HepG2 (cell line): ENCODE measurements at regions not wholly inside any gene's neighbourhood (a gene's known extent, or its start where the extent isn't known, plus 50 kb on each side); places are given as distances from the start of the nearest gene placed in this dataset.

Source experiments
- CEBPB ChIP-seq: IDR thresholded peaks from 2 replicates; pipeline ENCODE4 v1.6.1; 2011; ENCODE audit warnings: low read depth, low read length, improper control_type of control experiment, borderline replicate concordance
- CTCF ChIP-seq: sonication (generic); formaldehyde crosslinking; IDR thresholded peaks from 2 replicates; pipeline ENCODE4 v1.5.0; 2020; ENCODE audit warnings: mild to moderate bottlenecking, missing genetic modification reagents, moderate library complexity
- FOXA1 ChIP-seq, 2 experiments: fragments of 450-650 bp in 1 of 2; sonication (generic) in 1 of 2; formaldehyde crosslinking in 1 of 2; IDR thresholded peaks; 2 replicates each; pipeline versions ENCODE4 v1.4.0 to v1.6.1; 2016 to 2020; ENCODE audit warnings: missing genetic modification reagents in 1 of 2
- HMGXB4 ChIP-seq, 2 experiments: sonication (generic) in 1 of 2; formaldehyde crosslinking in 1 of 2; IDR thresholded peaks; 2 replicates each; pipeline versions ENCODE4 v1.4.0 to v1.6.1; 2018 to 2020; ENCODE audit warnings: missing genetic modification reagents in 2 of 2, borderline replicate concordance in 1 of 2, low read depth in 1 of 2, mild to moderate bottlenecking in 1 of 2, missing biosample characterization in 1 of 2
- HNRNPLL ChIP-seq: fragments of 200-400 bp; formaldehyde crosslinking; IDR thresholded peaks from 2 replicates; pipeline ENCODE4 v1.6.1; 2017; ENCODE audit warnings: mild to moderate bottlenecking, low read depth, low read length; ENCODE audit not compliant: poor library complexity, severe bottlenecking
- NFIC ChIP-seq: IDR thresholded peaks from 2 replicates; pipeline ENCODE4 v1.6.1; 2012; ENCODE audit warnings: mild to moderate bottlenecking, low read length, inconsistent platforms
- POLR2A ChIP-seq, 2 experiments: IDR thresholded peaks; 2 replicates each; pipeline ENCODE4 v1.6.1; 2011; ENCODE audit warnings: low read depth in 2 of 2, low read length in 2 of 2, mild to moderate bottlenecking in 1 of 2, moderate library complexity in 1 of 2; ENCODE audit not compliant: insufficient read depth in 1 of 2
- POLR2AphosphoS5 ChIP-seq: IDR thresholded peaks from 2 replicates; pipeline ENCODE4 v1.6.1; 2012; ENCODE audit warnings: low read depth, low read length
- SNAPC2 ChIP-seq: sonication (generic); formaldehyde crosslinking; IDR thresholded peaks from 2 replicates; pipeline ENCODE4 v1.8.1; 2022; ENCODE audit warnings: mild to moderate bottlenecking, missing genetic modification reagents
- TCF12 ChIP-seq, 2 experiments: fragments of 450-650 bp in 1 of 2; sonication (generic) in 1 of 2; formaldehyde crosslinking in 1 of 2; IDR thresholded peaks; 2 replicates each; pipeline versions ENCODE4 v1.6.1 to v1.8.0; 2017 to 2022; ENCODE audit warnings: antibody characterized with exemption in 1 of 2, mild to moderate bottlenecking in 1 of 2, missing genetic modification reagents in 1 of 2, moderate library complexity in 1 of 2
- XRCC5 ChIP-seq: fragments of 200-400 bp; formaldehyde crosslinking; optimal IDR thresholded peaks from 2 replicates; pipeline ENCODE3; 2017; ENCODE audit warnings: mild to moderate bottlenecking, low read length
- ZBTB34 ChIP-seq: sonication (generic); formaldehyde crosslinking; IDR thresholded peaks from 2 replicates; pipeline ENCODE4 v1.8.0; 2022; ENCODE audit warnings: mild to moderate bottlenecking, missing genetic modification reagents
- ZNF253 ChIP-seq: sonication (generic); formaldehyde crosslinking; IDR thresholded peaks from 2 replicates; pipeline ENCODE4 v1.8.0; 2022; ENCODE audit warnings: mild to moderate bottlenecking, missing genetic modification reagents, borderline replicate concordance

GRCh38 chr11:33953289-33953688 lies 61.4 kb upstream of the LMO2 start:
- TF ChIP-seq NFIC = no peak
- TF ChIP-seq CEBPB = no peak
- TF ChIP-seq FOXA1 (IDR thresholded peaks at IDR 0.05) = no peak
- TF ChIP-seq FOXA1 (CRISPR knock-in tag; IDR thresholded peaks at IDR 0.05) = no peak
- no peak for TF ChIP-seq POLR2A (IDR thresholded peaks at IDR 0.05; ENCODE audit: insufficient read depth in 1 of 2, low read depth in 2 of 2, low read length in 2 of 2)
- no peak for TF ChIP-seq XRCC5
- no peak for TF ChIP-seq HMGXB4 (CRISPR knock-in tag; IDR thresholded peaks at IDR 0.05; ENCODE audit: borderline replicate concordance in 1 of 2, low read depth in 1 of 2)
- no peak for TF ChIP-seq ZBTB34
- no peak for TF ChIP-seq TCF12 (IDR thresholded peaks at IDR 0.05)
- TF ChIP-seq TCF12 (CRISPR knock-in tag; IDR thresholded peaks at IDR 0.05) = no peak
- TF ChIP-seq CTCF (CRISPR knock-in tag) = no peak
- no peak for TF ChIP-seq SNAPC2 (CRISPR knock-in tag)
- TF ChIP-seq HNRNPLL = no peak
- no peak for TF ChIP-seq POLR2AphosphoS5
- no peak for TF ChIP-seq ZNF253 (CRISPR knock-in tag)
